A673 (cell line): ENCODE measurements at regions not wholly inside any gene's neighbourhood (a gene's known extent, or its start where the extent isn't known, plus 50 kb on each side); places are given as distances from the start of the nearest gene placed in this dataset.

ENCODE experiments used
- BruUV-seq: library from RNA; stranded (reverse); fragments of 400-500 nt; replicated peaks from 2 replicates; lab custom pipeline; 2021; lab: Mats Ljungman, UMichigan
- CTCF ChIA-PET: fragments of 300-600 bp; sonication (Branson Sonifier 250); formaldehyde crosslinking; loops from one replicate; lab custom pipeline; 2022; ENCODE audit warnings: antibody characterized with exemption; lab: Charles Lee
- POLR2A ChIA-PET: fragments of 300-600 bp; sonication (Branson Sonifier 250); formaldehyde crosslinking; loops from one replicate; lab custom pipeline; 2022; ENCODE audit warnings: antibody characterized with exemption; ENCODE audit not compliant: low non-redundant PET; lab: Charles Lee
- DNase-seq: peaks from one replicate; pipeline ENCODE4 v3.0.0-alpha.2; 2015; ENCODE audit warnings: low spot score
- H3K27ac ChIP-seq: fragments of 200-600 bp; sonication (generic); 2 replicates; pipeline ENCODE4 v1.5.1; 2016; ENCODE audit warnings: mixed run types, low read depth, mild to moderate bottlenecking, mixed read lengths, antibody characterized with exemption, low read length; ENCODE audit not compliant: poor library complexity, severe bottlenecking
- H3K27me3 ChIP-seq: fragments of 200-600 bp; sonication (generic); replicated peaks from 2 replicates; pipeline ENCODE4 v1.6.1; 2017; ENCODE audit warnings: mixed run types, low read depth, mild to moderate bottlenecking, mixed read lengths, antibody characterized with exemption, low read length; ENCODE audit not compliant: insufficient read depth, poor library complexity
- H3K36me3 ChIP-seq: fragments of 200-600 bp; sonication (generic); 2 replicates; pipeline ENCODE4 v1.6.1; 2016; ENCODE audit warnings: mixed run types, mild to moderate bottlenecking, mixed read lengths, antibody characterized with exemption, low read length; ENCODE audit not compliant: insufficient read depth, poor library complexity, severe bottlenecking
- H3K4me1 ChIP-seq: fragments of 200-600 bp; sonication (generic); 2 replicates; pipeline ENCODE4 v1.6.1; 2017; ENCODE audit warnings: mixed run types, mild to moderate bottlenecking, mixed read lengths, antibody characterized with exemption, low read length; ENCODE audit not compliant: insufficient read depth, poor library complexity, severe bottlenecking
- H3K4me3 ChIP-seq: fragments of 200-600 bp; sonication (generic); 2 replicates; pipeline ENCODE4 v1.5.1; 2016; ENCODE audit warnings: low read depth, mixed run types, mild to moderate bottlenecking, mixed read lengths, low read length; ENCODE audit not compliant: poor library complexity, severe bottlenecking
- H3K9me3 ChIP-seq: fragments of 200-600 bp; sonication (generic); 2 replicates; pipeline ENCODE4 v1.6.1; 2016; ENCODE audit warnings: mixed run types, low read depth, mild to moderate bottlenecking, mixed read lengths, antibody characterized with exemption, low read length; ENCODE audit not compliant: poor library complexity, severe bottlenecking
- CTCF ChIP-seq: fragments of 300-800, 200-600 bp; sonication (generic); conservative IDR thresholded peaks from 2 replicates; pipeline ENCODE4 v1.5.1; 2017; ENCODE audit warnings: low read depth, mild to moderate bottlenecking, antibody characterized with exemption, low read length, moderate library complexity, mixed read lengths
- EZH2 ChIP-seq: fragments of 200-600 bp; sonication (generic); IDR thresholded peaks from 2 replicates; pipeline ENCODE4 v1.6.1; 2017; ENCODE audit warnings: borderline replicate concordance, low read depth, mild to moderate bottlenecking, mixed read lengths, antibody characterized with exemption, low read length; ENCODE audit not compliant: poor library complexity, severe bottlenecking
- intact Hi-C: fragments of 100-400 bp; cut with micrococcal nuclease; formaldehyde crosslinking; loops from one replicate; pipeline ENCODE4 v1.10.0; 2022; ENCODE audit not compliant: unreplicated experiment

- Histone ChIP-seq H3K27me3 (no peaks in the 10 kb centered on the region), H3K4me1 (no peaks in the 10 kb centered on the region), H3K9me3 (no peaks in the 10 kb centered on the region), H3K36me3 (no peaks in the 10 kb centered on the region), H3K4me3 (no peak overlapping the region), H3K27ac (no peak overlapping the region)
- ChIA-PET CTCF (no interaction called here), POLR2A (no interaction called here)
- intact Hi-C loops, result no loop called here
- BruUV-seq, result no TSS peak
- TF ChIP-seq CTCF, result no peak
- DNase-seq, result no peak
Measured at GRCh38 chr10:8468477-8468876, 414.0 kb downstream of the GATA3 start.

DNA sequence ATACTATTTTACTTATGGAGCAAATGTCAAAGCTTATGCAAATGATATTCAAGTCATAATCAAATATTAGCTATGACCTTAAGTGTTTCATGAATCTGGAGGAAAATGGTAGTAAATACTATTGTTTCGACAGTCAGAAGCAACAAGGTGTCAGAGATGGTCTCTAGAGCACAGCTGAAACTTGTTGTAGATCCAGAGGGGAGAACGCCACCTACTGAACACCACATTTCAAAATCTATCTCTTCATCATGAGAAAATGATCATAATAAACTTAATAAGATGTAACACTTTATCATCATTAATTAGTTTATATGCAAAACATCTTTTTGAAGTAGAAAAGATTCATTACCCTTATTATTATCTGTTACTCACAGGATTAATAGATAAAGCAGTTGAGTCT is 418.7 kb downstream of the GATA3 start:
- intact Hi-C loops, result loop anchor here (10.0 kb wide), 1 partner anchor 598 kb away; no protein-coding TSS in a partner anchor
- ChIA-PET CTCF (no interaction called here), POLR2A (interaction anchor here (0.5 kb wide), 1 partner anchor 234 kb away, joined by 4 read pairs; no protein-coding TSS in a partner anchor)
- Histone ChIP-seq H3K4me1 (no peaks in the 10 kb centered on the region), H3K9me3 (peaks cover 5% of the 10 kb centered on the region), H3K27me3 (no peaks in the 10 kb centered on the region), H3K36me3 (no peaks in the 10 kb centered on the region), H3K27ac (no peak overlapping the region), H3K4me3 (no peak overlapping the region)
- peak; percentile 48; the same call in 1 of the 2 replicates for TF ChIP-seq CTCF
- no peak for TF ChIP-seq EZH2
- no TSS peak for BruUV-seq
- peak; percentile 27 for DNase-seq

DNA sequence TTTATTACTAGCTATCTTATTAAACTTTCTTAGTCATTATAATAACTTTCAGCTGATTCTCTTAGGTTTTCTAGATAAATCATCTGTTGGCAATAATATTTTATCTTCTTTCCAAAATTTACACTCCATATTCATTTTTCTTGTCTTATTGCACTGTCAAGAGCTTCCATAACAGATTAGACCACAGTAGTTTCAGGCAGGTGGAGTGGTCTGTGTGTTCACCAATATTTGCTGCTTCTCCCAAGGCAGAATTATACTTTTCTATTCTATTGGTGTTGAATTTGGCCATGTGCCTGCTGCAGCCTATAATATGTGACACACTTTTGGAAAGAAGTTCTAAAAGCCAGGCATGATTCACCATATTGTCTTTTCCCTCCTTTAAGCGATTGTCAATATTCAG is 422.8 kb downstream of the GATA3 start:
- no TSS peak for BruUV-seq
- intact Hi-C loops, result loop anchor here (5.0 to 10.0 kb wide), 2 partner anchors 425 to 602 kb away; partner anchors contain the start of gene GATA3
- no peak for DNase-seq

More for the DNA sequence above, 422.8 kb downstream of the GATA3 start:
- H3K36me3 ChIP-seq, result no peaks in the 10 kb centered on the region
- H3K4me3 ChIP-seq, result no peak overlapping the region
- POLR2A ChIA-PET, result no interaction called here
- H3K9me3 ChIP-seq, result peaks cover 5% of the 10 kb centered on the region
- H3K27me3 ChIP-seq, result no peaks in the 10 kb centered on the region
- no peak for TF ChIP-seq EZH2
- no peak for TF ChIP-seq CTCF
- H3K27ac ChIP-seq, result no peak overlapping the region
- peaks cover 4% of the 10 kb centered on the region for H3K4me1 ChIP-seq
- CTCF ChIA-PET, result no interaction called here
